UCSD-AML1 (cell line): ENCODE measurements at regions not wholly inside any gene's neighbourhood (a gene's known extent, or its start where the extent isn't known, plus 50 kb on each side); places are given as distances from the start of the nearest gene placed in this dataset.
A peak's percentile ranks its signal among the peaks of the same experiment; 100 is the strongest.

Experiments used
- DNase-seq: peaks from one replicate; lab custom pipeline; 2025; ENCODE audit not compliant: unreplicated experiment; lab: John Stamatoyannopoulos, UW

DNA sequence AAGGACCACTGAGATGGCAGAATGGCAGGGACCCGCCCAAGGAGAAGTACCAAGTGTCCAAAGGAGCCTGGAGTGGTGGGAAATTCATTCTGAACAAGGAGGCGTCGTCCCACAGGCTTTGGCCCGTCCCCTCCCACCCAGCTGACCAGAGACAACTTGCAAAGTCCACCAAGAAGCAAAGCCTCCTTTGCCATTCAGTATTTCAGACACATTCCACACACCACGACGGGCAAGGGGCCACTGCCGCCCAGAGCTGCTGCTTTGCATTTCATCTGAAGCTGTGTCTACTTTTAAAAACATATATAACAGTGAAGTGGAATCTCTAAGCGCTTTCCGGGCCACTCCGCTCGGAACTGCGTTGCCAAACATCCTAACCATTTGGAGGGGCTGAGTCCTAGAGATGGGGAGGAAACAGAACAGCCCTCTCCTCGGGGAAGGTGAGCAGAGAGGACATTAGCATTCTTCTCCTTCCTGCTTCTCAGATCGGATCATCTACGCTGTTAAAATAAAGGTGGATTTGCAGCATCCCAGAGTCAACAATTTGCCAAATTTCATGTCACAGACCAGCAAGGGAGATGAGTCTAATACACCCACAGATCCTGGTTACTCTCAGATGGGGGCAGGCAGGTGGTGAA, 89.0 kb upstream of the ZNF507 start:
- no peak for DNase-seq

DNA sequence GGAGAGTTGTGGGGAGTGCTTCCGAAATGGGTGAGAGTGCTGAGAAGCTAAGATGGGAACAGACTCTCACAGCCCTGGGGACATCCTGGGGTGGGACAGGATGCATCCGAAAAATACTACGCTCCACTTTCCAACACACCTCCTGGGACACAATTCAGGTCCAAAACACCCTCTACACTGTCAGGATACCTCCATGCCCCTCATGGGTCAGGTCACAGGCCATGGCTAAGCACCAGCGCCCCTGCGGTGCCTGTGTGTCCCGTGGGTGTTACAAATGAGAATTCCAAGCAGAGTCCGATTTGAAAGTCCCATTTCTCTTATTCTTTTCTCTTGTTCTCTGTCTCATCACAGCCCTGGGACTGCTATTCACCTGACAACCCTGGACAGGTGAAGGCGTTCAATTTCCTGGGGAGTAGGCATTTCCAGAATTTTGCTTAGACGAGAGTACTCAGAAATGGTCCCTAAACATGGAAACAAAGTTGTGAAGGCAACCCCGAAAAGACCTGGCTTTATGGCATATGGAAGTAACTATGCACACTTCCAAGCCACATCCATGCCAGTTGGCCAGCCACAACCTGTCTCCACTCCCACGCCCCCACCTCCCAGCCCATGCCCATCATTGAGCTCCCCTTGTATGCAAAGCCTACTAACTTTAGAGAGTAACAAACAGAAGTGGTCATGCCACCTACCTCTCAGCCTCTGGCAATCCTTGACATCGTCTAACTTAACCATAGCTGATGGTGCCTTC, 87.9 kb upstream of the ZNF507 start:
- DNase-seq, result no peak

DNA sequence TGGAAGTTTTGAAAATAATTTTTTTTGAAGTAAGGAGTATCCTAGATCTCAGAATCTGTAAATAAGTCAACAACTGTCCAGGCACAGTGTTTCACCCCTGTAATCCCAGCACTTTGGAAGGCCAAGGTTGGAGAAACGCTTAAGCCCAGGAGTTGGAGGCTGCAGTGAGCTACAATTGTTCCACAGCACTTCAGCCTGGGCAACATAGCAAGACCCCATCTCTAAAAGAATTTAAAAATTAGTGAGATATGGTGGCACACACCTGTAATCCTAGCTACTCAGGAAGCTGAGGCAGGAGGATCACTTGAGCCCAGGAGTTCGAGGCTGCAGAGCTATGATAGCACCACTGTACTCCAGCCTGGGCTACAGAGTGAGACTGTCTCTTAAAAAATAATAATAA, 87.2 kb upstream of the ZNF507 start:
- no peak for DNase-seq

DNA sequence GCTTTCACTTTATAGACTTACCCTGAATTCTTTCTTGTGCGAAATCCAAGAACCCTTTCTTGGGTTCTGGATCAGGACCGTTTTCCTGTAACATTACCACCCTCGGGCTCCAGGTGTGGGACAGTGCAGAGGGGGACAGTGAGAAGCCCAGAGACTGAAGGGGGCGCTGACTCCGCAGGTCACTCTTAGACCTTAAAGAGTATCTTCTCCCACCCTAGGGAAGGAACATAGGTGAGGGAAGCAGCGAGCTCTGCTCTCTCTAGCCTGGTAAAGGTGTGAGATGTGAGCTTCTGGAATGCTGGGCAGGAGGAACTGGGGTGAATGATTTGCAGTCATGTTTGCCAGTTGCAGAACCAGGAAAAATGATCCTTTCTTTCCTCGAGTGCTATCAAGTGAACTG, 80.8 kb upstream of the ZNF507 start:
- no peak for DNase-seq

DNA sequence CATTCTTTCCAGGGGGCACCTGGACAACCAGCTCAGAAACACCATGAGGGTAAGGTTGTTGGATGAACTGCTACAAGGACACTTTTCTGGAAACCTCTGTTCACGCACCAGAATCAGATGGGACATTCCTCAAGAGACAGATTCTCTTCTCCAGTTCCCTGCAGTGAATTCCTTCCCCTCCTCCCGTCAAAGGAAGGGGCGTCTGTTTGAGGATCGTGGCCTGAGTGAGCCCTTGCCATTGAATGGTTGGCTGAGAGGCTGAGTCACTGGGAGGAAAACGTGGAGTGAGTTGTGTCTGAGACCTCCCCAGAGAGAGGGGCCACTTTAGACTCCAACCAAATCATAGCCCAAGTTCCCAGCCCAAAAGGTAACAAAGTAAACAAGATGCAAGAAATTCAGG, 79.4 kb upstream of the ZNF507 start:
- DNase-seq, result no peak

DNA sequence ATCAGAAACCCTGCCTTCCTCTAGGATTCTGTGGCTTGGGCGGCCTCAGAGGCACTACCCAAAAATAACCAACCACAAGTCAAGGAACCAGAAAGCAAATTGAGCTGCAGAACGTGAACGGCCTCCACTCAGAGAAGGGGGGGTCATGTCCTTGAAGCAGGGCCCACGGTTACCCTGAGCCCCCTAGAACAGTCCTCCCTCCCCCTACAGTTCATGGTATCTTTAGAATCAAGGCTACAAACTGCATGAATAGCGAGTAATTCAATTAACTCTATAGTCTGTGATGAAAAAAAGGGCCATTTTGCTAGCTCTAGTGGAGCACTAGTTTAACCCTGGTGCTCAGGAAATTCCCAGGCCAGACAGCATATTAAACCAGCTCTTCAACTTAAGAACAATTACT, 79.0 kb upstream of the ZNF507 start:
- no peak for DNase-seq

DNA sequence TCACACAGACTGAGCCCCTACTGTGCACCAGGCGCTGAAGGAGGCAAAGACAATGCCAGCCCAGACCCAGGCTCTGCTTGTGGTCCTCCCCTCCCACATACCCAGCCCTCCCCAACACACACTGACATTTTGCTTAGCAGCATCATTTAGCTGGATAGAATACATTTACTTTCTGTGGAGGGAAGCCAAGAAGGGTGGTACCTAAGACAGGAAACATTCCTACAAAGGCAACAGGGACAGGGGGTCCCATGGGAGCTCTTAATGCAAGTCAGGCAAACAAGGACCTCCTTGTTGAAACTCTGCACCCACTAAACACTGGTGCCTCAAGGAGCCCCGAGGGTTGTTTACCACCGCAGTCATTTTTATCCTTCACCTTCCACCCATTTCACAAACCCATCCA, 77.0 kb upstream of the ZNF507 start:
- DNase-seq, result no peak

DNA sequence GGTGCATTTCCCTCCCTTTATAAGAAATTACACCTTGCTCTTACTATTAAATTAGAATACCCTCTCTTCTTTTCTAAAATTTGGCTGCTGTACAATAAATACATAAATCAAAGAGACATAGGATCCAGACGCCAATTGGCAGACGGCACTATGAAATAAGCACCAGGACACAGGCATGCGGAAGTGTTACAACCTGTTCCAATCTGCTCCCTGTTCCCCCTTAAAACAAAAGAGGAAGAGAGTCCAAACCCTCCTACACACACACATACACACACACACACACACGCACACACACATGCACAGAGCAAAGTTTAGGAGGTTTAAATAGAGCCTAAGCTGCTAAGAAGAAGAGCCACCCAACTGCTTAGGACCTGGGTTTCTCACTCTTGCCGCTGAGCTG, 75.6 kb upstream of the ZNF507 start:
- no peak for DNase-seq

DNA sequence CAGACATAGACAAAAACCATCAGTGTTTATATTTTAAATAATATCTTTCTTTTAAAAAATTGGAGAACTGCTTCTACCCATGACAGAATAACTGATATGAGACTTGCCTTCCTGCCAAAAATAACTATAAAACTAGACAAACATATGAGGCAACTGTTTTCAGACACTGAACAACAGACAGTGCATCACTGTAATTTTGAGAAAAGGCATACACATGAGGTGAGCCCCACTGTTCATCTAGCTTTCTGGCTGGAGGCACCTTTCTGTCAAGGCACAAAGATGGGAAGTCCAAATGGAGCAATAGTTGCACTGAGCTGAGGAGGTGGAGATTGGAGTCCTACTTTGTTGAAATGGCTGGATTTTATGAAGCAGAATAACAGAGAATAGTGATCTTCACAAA, 71.9 kb upstream of the ZNF507 start:
- no peak for DNase-seq

DNA sequence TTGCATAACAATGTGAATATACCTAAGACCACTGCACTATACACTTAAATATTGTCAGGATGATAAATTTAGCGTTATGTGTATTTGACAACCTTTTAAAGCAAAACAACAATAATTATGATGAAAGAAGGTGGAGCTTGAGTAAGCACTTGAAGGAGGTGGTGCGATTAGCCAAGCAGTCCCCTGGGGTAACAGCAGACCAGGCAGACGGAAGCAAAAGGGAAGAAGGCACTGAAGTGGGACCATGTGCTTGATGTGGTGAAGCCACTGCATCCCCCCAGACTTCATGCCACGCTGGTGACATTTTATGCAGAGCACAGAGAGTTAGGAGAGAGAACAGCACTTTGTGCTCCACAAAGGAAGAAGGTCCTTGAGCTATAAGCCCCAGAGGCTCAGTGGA, 58.3 kb upstream of the ZNF507 start:
- no peak for DNase-seq

DNA sequence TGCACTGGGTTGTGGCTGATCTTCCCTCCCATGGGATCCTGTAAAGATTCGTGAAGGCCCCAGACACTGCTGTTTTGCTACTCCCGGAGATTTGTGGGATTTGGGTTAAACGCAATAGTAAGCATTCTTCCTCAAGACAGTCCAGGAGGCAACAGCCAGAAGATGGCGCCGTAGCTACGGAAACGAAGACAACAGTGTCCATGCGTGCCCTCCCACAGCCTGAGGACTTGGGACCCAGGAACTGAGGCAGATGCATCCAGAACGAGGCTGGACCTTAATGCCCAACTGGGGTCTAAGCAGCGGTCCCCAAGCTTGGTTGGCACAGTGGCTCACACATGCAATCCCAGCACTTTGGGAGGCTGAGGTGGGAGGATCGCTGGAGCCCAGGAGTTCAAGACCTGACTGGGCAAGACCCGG, 57.6 kb upstream of the ZNF507 start:
- DNase-seq, result peak; percentile 49

DNA sequence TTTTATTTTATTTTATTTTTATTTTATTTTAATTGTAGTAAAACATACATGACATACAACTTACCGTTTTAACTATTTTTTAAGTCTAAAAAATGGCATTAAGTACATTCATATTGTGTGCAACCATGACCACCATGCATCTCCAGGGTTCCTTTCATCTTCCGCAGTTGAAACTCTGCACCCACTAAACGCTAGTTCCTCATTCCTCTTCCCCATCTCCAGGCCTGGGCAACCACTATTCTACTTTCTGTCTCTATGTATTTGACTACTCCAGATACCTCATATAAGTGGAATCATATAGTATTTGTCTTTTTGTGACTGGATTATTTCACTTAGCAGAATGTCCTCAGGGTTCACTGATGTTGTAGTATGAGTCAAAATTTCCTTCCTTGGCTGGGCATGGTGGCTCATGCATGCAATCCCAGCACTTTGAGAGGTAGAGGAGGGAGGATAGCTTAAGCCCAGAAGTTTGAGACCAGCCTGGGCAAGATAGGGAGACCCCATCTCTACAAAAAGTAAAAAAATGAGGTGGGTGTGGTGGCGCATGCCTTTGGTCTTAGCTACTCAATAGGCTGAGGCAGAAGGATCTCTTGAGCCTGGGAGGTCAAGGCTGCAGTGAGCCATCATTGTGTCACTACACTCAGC, 55.7 kb upstream of the ZNF507 start:
- DNase-seq, result no peak

DNA sequence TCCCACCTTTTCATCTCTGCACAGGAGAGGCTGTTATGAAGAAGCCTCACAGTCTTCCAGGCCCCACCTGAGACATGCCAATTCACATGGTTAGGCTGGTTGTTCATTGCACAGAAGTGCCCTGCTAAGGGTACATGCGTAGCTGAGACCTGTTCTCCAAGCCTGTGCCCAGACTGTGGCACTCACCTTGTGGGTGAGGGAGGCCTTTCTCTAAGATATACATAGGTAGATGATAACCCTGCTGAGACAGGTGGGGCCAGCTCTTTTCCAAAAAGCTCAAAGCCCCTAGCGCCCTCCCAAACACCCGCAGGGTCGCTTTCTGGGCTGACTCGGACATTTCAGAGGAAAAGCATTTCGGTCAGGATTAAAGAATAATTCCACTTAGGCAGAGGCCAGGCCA, 53.5 kb upstream of the ZNF507 start:
- no peak for DNase-seq

DNA sequence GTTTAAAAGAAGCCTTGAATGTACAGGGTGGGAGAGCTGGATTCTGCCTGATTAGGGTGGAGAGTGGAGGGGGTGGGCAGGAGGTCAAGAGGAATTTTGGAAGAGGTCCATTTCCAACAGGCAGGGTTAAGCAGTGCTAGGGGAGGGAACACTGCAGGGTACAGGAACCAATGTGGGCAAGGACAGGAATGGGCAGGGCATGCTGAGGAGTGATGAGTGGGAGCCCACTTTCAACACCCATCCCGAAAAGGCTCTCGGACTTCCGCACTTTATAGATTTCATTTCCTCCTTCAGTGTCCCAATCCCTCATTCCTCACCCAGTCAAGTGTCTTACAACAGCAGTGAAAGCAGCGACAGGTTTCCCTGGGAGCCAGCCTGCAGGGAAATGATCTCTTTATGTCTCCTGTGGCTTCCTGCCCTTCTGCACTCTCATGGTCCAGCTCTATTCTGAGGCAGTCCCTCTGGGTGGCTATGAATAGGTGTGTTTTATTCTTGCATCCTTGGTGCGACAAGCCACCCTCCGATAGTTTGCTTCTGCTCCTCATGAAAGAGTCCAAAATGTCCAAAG, 50.5 kb upstream of the ZNF507 start:
- DNase-seq, result no peak
